Suppressor macrophage (primary cell): ENCODE measurements at regions not wholly inside any gene's neighbourhood (a gene's known extent, or its start where the extent isn't known, plus 50 kb on each side); places are given as distances from the start of the nearest gene placed in this dataset.

Source experiments
- DNase-seq, 4 experiments: peaks; one replicate each; pipeline ENCODE4 v3.0.0-alpha.2; 2020 to 2022

DNA sequence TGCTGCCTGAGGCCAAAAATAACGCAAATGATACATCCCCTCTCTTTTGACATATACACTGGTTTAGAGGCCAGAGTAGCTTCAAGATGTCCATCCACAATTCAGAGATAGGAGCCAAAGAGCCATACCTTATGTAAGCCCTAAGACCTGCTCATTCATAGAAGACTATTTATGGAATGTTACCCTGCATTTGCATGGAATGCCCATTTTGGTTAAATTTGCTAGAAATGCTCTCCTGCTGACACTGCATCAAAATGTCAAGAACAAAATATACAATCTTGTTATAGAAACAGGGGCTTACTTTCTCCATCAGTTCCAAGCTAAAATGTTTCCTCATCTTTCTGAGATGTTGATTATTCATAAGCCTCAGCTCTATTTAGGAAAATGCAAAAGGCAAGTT, 183.3 kb upstream of the CDKN3 start:
- DNase-seq: no peak

DNA sequence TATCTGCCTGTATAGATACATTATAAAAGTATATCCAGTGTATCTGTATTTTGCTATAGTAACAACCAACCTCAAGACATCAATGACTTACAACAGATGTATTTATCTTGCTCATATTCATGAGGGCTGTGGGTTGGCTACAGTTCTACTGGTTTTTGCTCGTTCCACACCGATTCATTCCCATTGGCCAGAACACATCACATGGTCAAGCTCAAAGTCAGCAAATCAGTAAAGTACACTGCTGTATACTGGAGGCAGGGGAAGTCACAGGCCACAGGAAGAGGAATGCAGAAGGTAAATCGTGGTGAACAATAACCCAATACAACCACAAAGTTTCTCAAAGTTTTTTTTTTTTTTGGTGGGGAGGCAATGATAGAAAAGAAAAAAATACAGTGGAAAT, 180.0 kb upstream of the CDKN3 start:
- no peak for DNase-seq

DNA sequence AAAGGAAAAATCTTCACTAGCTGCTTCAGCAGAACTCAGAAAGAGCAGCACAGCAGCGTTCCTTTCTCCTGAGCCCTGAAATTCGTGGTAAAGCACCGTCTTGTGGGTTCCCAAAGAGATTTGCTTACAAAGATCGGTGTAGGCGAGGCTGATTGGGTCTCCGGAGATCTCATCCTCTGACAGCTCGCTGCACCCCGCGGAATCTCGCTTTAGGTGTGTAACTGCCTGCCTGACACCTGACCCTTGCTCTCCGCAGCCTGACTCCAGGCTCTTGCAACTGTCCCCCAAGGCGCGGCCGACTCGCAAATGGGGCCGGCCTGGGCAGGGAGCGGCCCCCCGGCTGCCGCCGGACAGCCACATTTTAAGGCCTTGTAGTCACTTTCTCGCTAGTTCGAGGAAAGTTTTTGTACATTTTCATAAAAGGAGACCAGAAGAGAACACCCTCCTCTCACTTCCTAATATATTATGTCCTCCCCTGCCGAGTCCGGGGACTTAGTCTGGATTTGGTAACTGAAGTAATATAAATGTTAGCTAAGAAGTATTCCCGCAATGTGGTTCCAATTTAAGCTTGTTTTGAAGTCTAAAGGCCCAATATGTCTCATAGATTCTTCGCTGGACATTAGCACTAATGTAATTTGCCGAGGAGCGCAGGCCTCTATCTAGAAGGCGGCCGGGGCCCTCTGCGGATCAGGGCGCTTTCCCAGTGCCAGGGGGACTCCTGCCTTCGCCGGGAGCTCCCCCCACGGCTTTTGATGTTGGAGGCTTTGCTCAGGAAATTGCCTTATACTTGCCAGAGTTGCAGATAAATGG, 177.3 kb upstream of the CDKN3 start:
- DNase-seq: no peak

DNA sequence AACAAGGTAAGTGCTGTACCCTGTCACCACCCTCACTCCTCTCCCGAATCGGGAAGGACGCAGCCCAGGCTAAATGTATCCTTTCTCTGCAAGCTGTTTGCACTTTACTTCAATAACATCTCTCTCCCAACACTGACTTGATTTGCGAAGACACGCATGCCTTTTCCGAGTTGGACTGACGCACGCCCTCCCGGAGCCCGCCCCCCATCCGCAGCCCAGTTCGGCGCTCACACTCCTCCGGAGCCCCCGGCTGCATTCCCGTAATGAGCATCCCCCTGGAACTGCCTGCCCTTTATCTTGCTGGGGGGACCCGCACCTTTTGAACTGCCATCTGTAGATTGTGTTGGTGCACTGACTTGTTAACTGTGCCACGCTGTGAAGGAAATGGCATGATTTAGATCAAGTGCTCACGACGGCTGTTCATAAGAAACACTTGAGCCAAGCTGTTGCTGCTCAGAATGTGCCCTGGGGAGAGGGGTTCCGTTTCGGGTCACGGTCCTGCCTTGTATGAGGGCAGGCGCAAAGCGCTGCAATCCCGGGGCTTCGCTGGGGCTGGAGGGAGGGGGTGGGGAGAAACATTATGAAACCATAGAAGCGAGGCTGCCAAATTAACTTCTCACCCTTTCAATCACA, 176.6 kb upstream of the CDKN3 start:
- DNase-seq: no peak

- no peak for DNase-seq
These were observed 175.9 kb upstream of the CDKN3 start for GRCh38 chr14:54220704-54221431.

- no peak for DNase-seq
These were observed 175.4 kb upstream of the CDKN3 start for GRCh38 chr14:54221432-54221803.

GRCh38 chr14:54221971-54222370, 174.8 kb upstream of the CDKN3 start:
- DNase-seq: no peak

GRCh38 chr14:54223831-54224402, 172.9 kb upstream of the CDKN3 start:
- no peak for DNase-seq

- no peak for DNase-seq
These were observed 171.2 kb upstream of the CDKN3 start for GRCh38 chr14:54225457-54226060.

DNA sequence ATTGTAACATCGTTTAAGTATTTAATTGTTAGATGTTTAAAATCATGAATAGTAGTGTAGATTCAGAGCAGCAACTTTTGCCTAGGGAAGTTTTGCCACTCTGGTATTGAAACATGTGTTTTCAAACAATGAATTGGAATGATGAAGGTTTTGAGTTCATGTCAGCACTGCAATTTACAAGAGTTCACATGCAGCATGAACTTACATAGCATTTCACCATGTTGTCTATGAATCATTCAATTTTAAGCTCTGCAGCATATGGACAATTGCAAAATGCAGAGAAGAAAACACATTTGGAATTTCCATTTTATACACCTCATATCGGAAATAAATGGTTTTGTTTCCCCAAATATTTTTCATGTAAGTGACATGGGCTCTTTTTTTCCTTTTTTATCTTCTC, 170.7 kb upstream of the CDKN3 start:
- no peak for DNase-seq

DNA sequence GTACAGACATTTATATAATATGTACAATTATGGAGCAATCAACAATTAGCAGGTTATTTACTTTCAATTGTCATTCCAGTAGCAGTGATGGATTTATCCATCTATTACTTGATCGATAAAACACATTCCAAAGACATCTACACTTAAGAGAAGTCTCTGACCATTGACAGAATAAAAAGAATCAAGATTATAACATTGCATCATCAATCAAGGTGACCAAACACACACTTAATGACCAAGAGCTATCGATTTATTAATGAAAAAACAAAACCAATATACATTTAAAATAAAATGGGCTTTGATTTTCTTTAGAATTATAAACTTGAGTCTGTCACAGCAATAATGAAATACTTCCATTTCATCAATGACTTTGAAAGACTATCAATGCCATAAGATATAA, 170.2 kb upstream of the CDKN3 start:
- DNase-seq: no peak

DNA sequence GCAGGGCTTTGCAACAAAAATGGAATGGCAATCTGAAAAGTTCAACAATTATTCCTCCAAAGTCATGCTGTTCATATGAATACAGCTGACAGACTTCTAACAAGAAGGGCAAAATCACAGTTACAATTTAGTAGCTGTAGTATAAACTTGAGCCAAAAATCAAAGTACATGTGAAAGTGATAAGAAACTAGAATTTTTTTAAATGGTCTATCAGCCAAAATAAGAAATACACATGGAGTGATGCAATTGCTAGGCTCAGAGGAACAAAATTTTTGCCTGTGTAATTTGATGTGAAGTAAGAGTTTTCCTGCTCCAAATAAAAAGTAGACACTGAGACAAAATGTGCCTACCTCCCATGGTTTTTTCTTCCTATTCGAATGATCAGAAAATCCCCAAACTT, 167.7 kb upstream of the CDKN3 start:
- no peak for DNase-seq

- DNase-seq: no peak
These were observed 166.2 kb upstream of the CDKN3 start for GRCh38 chr14:54230645-54231044.

DNA sequence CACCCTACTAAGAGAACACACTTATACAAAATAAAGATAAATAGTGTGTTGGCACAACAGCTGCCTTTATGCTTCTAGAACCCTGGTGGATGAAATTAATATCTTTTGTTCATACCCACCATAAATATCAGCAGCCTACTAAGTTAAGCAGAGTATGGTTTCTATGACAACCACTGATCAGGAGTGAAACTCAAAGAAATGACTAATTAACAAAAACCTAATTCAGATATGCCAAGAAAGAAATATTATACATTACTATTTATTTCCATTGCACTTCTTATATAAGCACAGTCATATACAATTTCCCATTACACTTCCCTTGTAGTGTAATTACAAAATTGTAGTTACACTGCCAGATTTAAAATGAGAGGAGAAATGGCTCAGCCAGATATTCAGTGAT, 164.1 kb upstream of the CDKN3 start:
- no peak for DNase-seq

DNA sequence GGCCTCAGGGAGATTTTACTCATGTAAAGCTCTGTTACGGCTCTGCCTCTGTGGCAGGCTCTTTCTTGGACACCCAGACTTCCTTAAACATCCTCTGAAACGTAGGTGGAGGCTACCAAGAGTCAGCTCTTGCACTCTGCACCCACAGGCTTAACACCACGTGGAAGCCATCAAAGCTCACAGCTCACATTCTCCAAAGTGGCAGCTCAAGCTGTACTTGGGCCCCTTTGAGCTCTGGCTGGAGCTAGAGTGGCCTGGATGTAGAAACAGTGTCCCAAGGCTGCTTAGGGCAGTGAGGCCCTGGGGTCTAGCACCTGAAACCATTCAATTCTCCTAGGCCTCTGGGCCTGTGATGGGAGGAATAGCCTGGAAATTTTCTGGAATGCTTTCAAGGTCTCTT, 155.3 kb upstream of the CDKN3 start:
- no peak for DNase-seq

DNA sequence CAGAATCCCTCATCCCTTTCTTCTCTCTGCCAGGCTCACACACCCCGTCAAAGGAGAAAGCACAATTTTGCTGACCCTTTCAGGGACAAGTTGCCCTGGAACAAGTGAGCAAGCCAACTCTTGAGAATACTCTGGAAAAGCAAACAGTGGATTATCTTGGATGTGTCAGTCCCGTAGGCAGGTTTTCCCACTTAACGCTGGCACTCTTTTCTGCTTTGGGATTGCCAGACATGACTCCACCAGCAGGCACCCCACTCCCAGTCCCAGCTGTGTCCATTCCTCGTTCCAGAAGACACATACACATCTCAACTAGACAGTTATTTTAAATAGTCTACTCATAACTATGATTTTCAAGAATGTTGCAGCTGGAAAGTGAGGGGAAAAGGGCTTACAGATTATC, 145.5 kb upstream of the CDKN3 start:
- no peak for DNase-seq

GRCh38 chr14:54252072-54252730, 144.6 kb upstream of the CDKN3 start:
- DNase-seq: no peak

DNA sequence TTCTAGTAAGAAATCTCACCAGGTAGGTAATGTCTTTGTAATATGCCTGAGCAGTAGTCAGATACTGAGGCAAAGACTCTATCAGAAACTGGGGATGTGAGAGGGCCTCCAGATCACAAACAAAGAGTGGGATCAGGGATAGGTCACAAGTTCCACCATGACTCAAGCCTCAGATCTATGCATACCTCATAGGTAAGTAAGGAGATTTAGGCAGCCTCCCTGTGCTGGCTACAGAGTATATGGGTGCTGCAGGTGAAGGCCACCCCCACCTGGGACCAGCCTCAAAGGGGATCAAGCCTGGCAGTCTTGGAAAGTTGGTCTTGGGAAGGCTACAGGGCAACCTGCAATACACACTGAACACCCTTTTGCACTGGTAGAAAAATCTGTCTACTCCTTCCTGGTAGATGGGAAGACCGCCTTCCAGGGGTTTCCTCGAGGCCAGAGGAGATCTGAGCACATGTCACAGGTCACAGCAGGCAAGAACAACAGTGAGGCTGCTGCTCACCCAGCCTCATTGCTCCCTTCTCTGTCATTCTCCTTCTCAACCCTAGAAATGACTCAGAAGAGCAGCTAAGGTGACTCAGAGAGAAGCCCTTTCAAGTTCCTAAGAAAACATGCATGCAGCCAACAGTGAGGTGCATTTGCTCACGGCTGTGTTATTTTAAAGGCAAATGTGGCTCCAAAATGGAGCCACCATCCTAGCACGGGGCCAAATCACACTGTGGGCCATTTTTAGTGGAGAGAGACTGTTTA, 143.4 kb upstream of the CDKN3 start:
- DNase-seq: no peak

GRCh38 chr14:54256156-54256555, 140.7 kb upstream of the CDKN3 start:
- no peak for DNase-seq

GRCh38 chr14:54257424-54257823, 139.4 kb upstream of the CDKN3 start:
- no peak for DNase-seq

GRCh38 chr14:54258382-54258781, 138.4 kb upstream of the CDKN3 start:
- no peak for DNase-seq

DNA sequence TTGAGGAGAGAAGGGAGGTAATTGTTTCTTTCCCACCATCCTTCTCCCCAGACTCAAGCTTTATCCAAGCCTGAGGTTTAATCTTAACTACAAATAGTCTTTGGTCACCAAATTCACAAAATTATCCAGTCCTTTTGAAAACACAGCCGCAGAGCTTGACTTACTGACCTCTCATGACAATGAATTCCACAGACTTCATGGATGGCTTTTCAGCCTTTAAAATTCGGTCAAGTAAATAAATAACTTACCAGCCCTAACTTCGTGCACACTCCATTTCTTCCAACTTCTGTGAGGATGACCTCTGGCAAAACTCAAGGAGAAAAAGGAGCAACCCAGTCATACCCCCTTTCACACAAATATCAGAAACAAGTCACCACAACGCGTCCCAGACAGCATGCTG, 137.0 kb upstream of the CDKN3 start:
- no peak for DNase-seq
